AG10803 (cell line): ENCODE measurements at regions not wholly inside any gene's neighbourhood (a gene's known extent, or its start where the extent isn't known, plus 50 kb on each side); places are given as distances from the start of the nearest gene placed in this dataset.
"Not testable (repeated sequence)": the region's sequence is repeated elsewhere in the genome, so short reads cannot be mapped to it uniquely, and the experiment has no call there.

ENCODE experiments used
- DNase-seq: peaks from one replicate; pipeline ENCODE4 v3.0.0; 2010; ENCODE audit warnings: low read depth
- H3K4me3 ChIP-seq: 2 replicates; pipeline ENCODE4 v1.5.1; 2011; ENCODE audit warnings: mild to moderate bottlenecking, low read length, control low read depth
- TF ChIP-seq, protein P1 (sequence below): conservative IDR thresholded peaks from 2 replicates; pipeline ENCODE4 v1.5.1; 2011; ENCODE audit warnings: mild to moderate bottlenecking, low read length, control low read depth, inconsistent platforms

- no peak overlapping the region for H3K4me3 ChIP-seq
- DNase-seq: no peak
- TF ChIP-seq, protein P1, sequence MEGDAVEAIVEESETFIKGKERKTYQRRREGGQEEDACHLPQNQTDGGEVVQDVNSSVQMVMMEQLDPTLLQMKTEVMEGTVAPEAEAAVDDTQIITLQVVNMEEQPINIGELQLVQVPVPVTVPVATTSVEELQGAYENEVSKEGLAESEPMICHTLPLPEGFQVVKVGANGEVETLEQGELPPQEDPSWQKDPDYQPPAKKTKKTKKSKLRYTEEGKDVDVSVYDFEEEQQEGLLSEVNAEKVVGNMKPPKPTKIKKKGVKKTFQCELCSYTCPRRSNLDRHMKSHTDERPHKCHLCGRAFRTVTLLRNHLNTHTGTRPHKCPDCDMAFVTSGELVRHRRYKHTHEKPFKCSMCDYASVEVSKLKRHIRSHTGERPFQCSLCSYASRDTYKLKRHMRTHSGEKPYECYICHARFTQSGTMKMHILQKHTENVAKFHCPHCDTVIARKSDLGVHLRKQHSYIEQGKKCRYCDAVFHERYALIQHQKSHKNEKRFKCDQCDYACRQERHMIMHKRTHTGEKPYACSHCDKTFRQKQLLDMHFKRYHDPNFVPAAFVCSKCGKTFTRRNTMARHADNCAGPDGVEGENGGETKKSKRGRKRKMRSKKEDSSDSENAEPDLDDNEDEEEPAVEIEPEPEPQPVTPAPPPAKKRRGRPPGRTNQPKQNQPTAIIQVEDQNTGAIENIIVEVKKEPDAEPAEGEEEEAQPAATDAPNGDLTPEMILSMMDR: no peak
These were observed 56.4 kb downstream of the FOXF2 start for GRCh38 chr6:1445650-1446330.

DNA sequence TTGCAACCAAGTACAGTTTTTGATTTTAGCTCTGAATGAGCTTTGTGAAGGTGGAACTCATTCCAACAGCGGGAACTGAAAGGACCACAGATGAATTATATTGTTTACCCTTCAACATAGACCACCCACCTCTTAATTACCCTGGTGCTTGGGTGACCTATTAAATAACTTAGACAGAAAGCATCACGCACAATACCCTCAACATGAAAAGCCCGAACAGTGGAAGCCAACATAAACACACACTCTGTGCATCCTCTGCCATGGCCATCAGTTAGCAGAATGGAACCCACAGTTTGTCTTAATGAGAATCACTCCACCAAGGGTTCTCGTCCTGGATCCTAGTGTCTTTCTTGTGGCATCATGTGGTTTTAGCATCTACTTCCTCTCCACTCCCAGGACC lies 60.5 kb downstream of the FOXF2 start:
- no peak overlapping the region for H3K4me3 ChIP-seq
- no peak for DNase-seq
- TF ChIP-seq, protein P1: no peak

DNA sequence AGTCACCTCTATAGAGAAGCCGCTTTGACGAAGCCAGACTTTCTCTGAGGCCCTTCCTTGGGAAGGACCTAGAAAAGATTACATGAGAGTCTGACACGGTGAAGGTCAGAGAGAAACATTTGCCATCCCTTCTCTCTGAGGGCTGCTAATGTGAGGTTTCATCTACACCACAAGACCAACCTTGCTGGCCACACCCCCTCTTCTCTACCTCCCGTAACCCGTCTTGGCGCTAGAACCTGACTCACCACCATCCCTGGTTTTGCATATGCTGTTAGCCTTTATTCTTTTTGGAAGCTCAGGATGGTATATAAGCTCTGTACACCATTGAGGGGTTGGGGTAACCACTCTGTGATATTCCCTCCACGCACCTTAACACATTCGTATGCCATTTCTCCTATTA lies 63.6 kb downstream of the FOXF2 start:
- DNase-seq: no peak
- TF ChIP-seq, protein P1: no peak
- no peak overlapping the region for H3K4me3 ChIP-seq

- not testable (repeated sequence) for DNase-seq, H3K4me3 ChIP-seq
These were observed 67.4 kb downstream of the FOXF2 start for GRCh38 chr6:1456816-1457215.

DNA sequence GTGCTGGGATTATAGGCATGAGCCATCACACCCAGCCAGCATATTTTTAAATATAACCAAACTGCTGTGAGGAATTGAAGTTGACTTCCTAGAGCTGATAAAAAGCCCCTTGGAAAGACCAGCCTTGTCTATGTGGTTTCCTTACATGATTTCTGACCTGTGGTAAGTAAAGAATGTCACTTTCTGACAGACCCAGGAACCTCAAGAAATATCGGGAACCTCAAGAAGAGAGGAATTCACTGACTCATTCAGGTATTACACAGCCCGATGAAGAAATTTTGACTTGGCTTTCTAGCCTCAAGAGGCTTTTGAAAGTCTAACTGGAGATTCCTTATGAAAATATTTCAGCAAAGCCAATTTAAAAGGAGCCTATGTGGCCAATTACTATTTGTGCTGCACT lies 71.8 kb downstream of the FOXF2 start:
- no peak overlapping the region for H3K4me3 ChIP-seq
- peak; percentile 93 for DNase-seq
- TF ChIP-seq, protein P1: no peak

DNA sequence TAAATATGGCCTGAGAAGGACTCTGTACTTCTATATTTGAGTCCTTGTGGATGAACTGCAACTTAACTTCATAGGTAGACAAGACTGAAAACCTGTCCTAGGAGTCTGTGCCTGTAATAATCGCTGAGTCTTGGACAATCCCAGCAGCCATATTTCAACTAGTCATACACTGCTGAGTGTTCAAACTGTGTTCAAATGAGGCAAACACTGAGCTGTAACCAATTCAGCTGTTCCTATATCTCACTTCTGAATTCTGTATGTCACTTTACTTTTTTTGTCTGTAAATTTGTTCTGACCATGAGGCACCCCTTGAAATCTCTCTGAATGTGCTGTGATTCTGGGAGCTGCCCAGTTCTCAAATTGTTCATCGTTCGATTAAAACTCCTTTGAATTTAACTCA lies 72.4 kb downstream of the FOXF2 start:
- no peak overlapping the region for H3K4me3 ChIP-seq
- no peak for DNase-seq
- TF ChIP-seq, protein P1: no peak

DNA sequence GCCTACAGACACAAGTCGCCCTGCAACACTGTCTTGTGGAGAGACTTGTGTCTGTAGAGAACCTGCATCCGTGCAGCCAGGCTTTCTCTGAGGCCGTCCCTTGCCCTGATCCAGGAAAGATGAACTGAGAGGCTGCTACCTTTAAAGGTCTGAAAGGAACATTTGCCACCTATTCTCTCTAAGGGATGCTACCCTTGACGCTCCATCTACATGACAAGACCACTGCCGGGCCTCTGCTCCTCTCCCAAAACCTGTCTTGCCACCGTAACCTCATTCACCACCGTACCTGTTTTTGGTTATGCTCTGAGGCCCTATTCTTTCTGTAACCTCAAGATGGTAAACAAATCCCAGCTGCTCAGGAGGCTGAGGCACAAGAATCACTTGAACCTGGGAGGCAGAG lies 73.9 kb downstream of the FOXF2 start:
- H3K4me3 ChIP-seq: no peak overlapping the region
- TF ChIP-seq, protein P1: no peak
- DNase-seq: no peak
